RKO (cell line): ENCODE measurements at regions not wholly inside any gene's neighbourhood (a gene's known extent, or its start where the extent isn't known, plus 50 kb on each side); places are given as distances from the start of the nearest gene placed in this dataset.

ENCODE experiments used
- DNase-seq: peaks from one replicate; pipeline ENCODE4 v3.0.0-alpha.2; 2016; ENCODE audit warnings: low spot score

- no peak for DNase-seq
These were observed 251.8 kb upstream of the RORA start for GRCh38 chr15:61480863-61481262.

GRCh38 chr15:61480295-61480694 lies 251.2 kb upstream of the RORA start:
- no peak for DNase-seq

GRCh38 chr15:61479613-61480012 lies 250.5 kb upstream of the RORA start:
- DNase-seq = peak; percentile 14

GRCh38 chr15:61476741-61477140 lies 247.6 kb upstream of the RORA start:
- no peak for DNase-seq

GRCh38 chr15:61474796-61475195 lies 245.7 kb upstream of the RORA start:
- DNase-seq = no peak

- DNase-seq = no peak
These were observed 238.7 kb upstream of the RORA start for GRCh38 chr15:61467823-61468222.

- peak; percentile 16 for DNase-seq
These were observed 230.9 kb upstream of the RORA start for GRCh38 chr15:61459785-61460707.

GRCh38 chr15:61457050-61457733 lies 228.1 kb upstream of the RORA start:
- no peak for DNase-seq

- DNase-seq = no peak
These were observed 220.1 kb upstream of the RORA start for GRCh38 chr15:61449186-61449702.

GRCh38 chr15:61447981-61448380 lies 218.9 kb upstream of the RORA start:
- no peak for DNase-seq

GRCh38 chr15:61444585-61444984 lies 215.5 kb upstream of the RORA start:
- DNase-seq = no peak

GRCh38 chr15:61442821-61443220 lies 213.7 kb upstream of the RORA start:
- no peak for DNase-seq

- no peak for DNase-seq
These were observed 212.8 kb upstream of the RORA start for GRCh38 chr15:61441891-61442290.

- no peak for DNase-seq
These were observed 197.4 kb upstream of the RORA start for GRCh38 chr15:61426466-61426865.

- no peak for DNase-seq
These were observed 196.8 kb upstream of the RORA start for GRCh38 chr15:61425934-61426333.

GRCh38 chr15:61422773-61423172 lies 193.7 kb upstream of the RORA start:
- no peak for DNase-seq

- DNase-seq = no peak
These were observed 192.8 kb upstream of the RORA start for GRCh38 chr15:61421938-61422337.

GRCh38 chr15:61421470-61421869 lies 192.4 kb upstream of the RORA start:
- no peak for DNase-seq

- DNase-seq = no peak
These were observed 191.4 kb upstream of the RORA start for GRCh38 chr15:61420546-61420945.

GRCh38 chr15:61415617-61416120 lies 186.6 kb upstream of the RORA start:
- DNase-seq = no peak

- DNase-seq = no peak
These were observed 182.9 kb upstream of the RORA start for GRCh38 chr15:61411902-61412510.

- DNase-seq = no peak
These were observed 181.6 kb upstream of the RORA start for GRCh38 chr15:61410662-61411061.

GRCh38 chr15:61404567-61404966 lies 175.5 kb upstream of the RORA start:
- DNase-seq = no peak
